SK-N-SH treated with all-trans-retinoic acid at 6 μM for 48 hours (cell line): ENCODE measurements at regions not wholly inside any gene's neighbourhood (a gene's known extent, or its start where the extent isn't known, plus 50 kb on each side); places are given as distances from the start of the nearest gene placed in this dataset.

Source experiments
- ATAC-seq: fragments of 200-7000 bp; cut with Tn5 transposase; 3 replicates; pipeline ENCODE4 v1.9.1; 2020; ENCODE audit warnings: mild to moderate bottlenecking, moderate library complexity
- ARNTL ChIP-seq: fragments of 450-650 bp; formaldehyde crosslinking; IDR thresholded peaks from 2 replicates; pipeline ENCODE4 v1.5.0; 2020; ENCODE audit warnings: low read depth, mild to moderate bottlenecking, moderate library complexity, borderline replicate concordance
- BACH2 ChIP-seq: fragments of 250-450 bp; sonication (Bioruptor Pico); IDR thresholded peaks from 2 replicates; pipeline ENCODE4 v1.9.0; 2021; ENCODE audit warnings: mild to moderate bottlenecking, borderline replicate concordance
- CREB5 ChIP-seq: fragments of 250-450 bp; sonication (Bioruptor Pico); IDR thresholded peaks from 2 replicates; pipeline ENCODE4 v1.5.1; 2020; ENCODE audit warnings: low read depth, mild to moderate bottlenecking, moderate library complexity
- CSDC2 ChIP-seq: fragments of 250-450 bp; sonication (Bioruptor Pico); IDR thresholded peaks from 2 replicates; pipeline ENCODE4 v1.5.0; 2020; ENCODE audit warnings: mild to moderate bottlenecking, moderate library complexity
- ESRRG ChIP-seq: fragments of 250-450 bp; sonication (Bioruptor Pico); IDR thresholded peaks from 2 replicates; pipeline ENCODE4 v1.6.1; 2021; ENCODE audit warnings: mild to moderate bottlenecking
- GLIS3 ChIP-seq: fragments of 250-450 bp; sonication (Bioruptor Pico); IDR thresholded peaks from 2 replicates; pipeline ENCODE4 v1.5.0; 2020; ENCODE audit warnings: mild to moderate bottlenecking, moderate library complexity
- ISL1 ChIP-seq: fragments of 250-450 bp; sonication (Bioruptor Pico); IDR thresholded peaks from 2 replicates; pipeline ENCODE4 v2.1.2; 2022; ENCODE audit warnings: mild to moderate bottlenecking, moderate library complexity
- OSR1 ChIP-seq: fragments of 250-450 bp; sonication (Bioruptor Pico); IDR thresholded peaks from 2 replicates; pipeline ENCODE4 v1.8.0; 2022; ENCODE audit warnings: moderate library complexity, mild to moderate bottlenecking, inconsistent platforms
- PATZ1 ChIP-seq: fragments of 250-450 bp; sonication (Bioruptor Pico); IDR thresholded peaks from 2 replicates; pipeline ENCODE4 v1.8.0; 2020; ENCODE audit warnings: mild to moderate bottlenecking, moderate library complexity, borderline replicate concordance
- PPARA ChIP-seq: fragments of 250-450 bp; sonication (Bioruptor Pico); IDR thresholded peaks from 2 replicates; pipeline ENCODE4 v1.5.0; 2020; ENCODE audit warnings: mild to moderate bottlenecking, borderline replicate concordance
- RARB ChIP-seq: fragments of 250-450 bp; sonication (Bioruptor Pico); IDR thresholded peaks from 2 replicates; pipeline ENCODE4 v1.8.0; 2021; ENCODE audit warnings: mild to moderate bottlenecking, moderate library complexity
- SNAI2 ChIP-seq: fragments of 250-450 bp; sonication (Bioruptor Pico); IDR thresholded peaks from 2 replicates; pipeline ENCODE4 v1.5.0; 2020; ENCODE audit warnings: mild to moderate bottlenecking, moderate library complexity
- TCF4 ChIP-seq: fragments of 250-450 bp; sonication (Bioruptor Pico); IDR thresholded peaks from 2 replicates; pipeline ENCODE4 v1.8.0; 2021; ENCODE audit warnings: mild to moderate bottlenecking, moderate library complexity, borderline replicate concordance
- TOX ChIP-seq: fragments of 250-450 bp; sonication (Bioruptor Pico); IDR thresholded peaks from 2 replicates; pipeline ENCODE4 v1.8.0; 2021; ENCODE audit warnings: mild to moderate bottlenecking, moderate library complexity, borderline replicate concordance
- ZC3H10 ChIP-seq: fragments of 250-450 bp; sonication (Bioruptor Pico); IDR thresholded peaks from 2 replicates; pipeline ENCODE4 v1.5.1; 2021; ENCODE audit warnings: mild to moderate bottlenecking, moderate library complexity
- ZFP3 ChIP-seq: fragments of 250-450 bp; sonication (Bioruptor Pico); IDR thresholded peaks from 2 replicates; pipeline ENCODE4 v1.5.0; 2020; ENCODE audit warnings: mild to moderate bottlenecking, moderate library complexity
- ZFP30 ChIP-seq: fragments of 450-650 bp; formaldehyde crosslinking; IDR thresholded peaks from 2 replicates; pipeline ENCODE4 v1.5.0; 2022; ENCODE audit warnings: mild to moderate bottlenecking, moderate library complexity
- ZNF565 ChIP-seq: fragments of 450-650 bp; formaldehyde crosslinking; conservative IDR thresholded peaks from 2 replicates; pipeline ENCODE4 v1.5.0; 2020; ENCODE audit warnings: low read depth, mild to moderate bottlenecking, moderate library complexity
- ZNF70 ChIP-seq: fragments of 450-650 bp; formaldehyde crosslinking; IDR thresholded peaks from 2 replicates; pipeline ENCODE4 v1.5.0; 2020; ENCODE audit warnings: mild to moderate bottlenecking, moderate library complexity
- ZNF8 ChIP-seq: fragments of 450-650 bp; formaldehyde crosslinking; IDR thresholded peaks from 2 replicates; pipeline ENCODE4 v1.5.0; 2020; ENCODE audit warnings: mild to moderate bottlenecking, moderate library complexity
- TF ChIP-seq, protein P1 (sequence below): fragments of 250-450 bp; sonication (Bioruptor Pico); IDR thresholded peaks from 2 replicates; pipeline ENCODE4 v1.5.0; 2020; ENCODE audit warnings: mild to moderate bottlenecking, moderate library complexity
- TF ChIP-seq, protein P2 (sequence below): fragments of 250-450 bp; sonication (Bioruptor Pico); IDR thresholded peaks from 2 replicates; pipeline ENCODE4 v1.5.1; 2021; ENCODE audit warnings: mild to moderate bottlenecking, moderate library complexity
- TF ChIP-seq, protein P3 (sequence below): fragments of 250-450 bp; sonication (Bioruptor Pico); IDR thresholded peaks from 2 replicates; pipeline ENCODE4 v1.8.0; 2021; ENCODE audit warnings: low read depth, mild to moderate bottlenecking, moderate library complexity, borderline replicate concordance

GRCh38 chr10:2927958-2928840, 139.1 kb upstream of the PFKP start:
- TF ChIP-seq RARB (CRISPR knock-in tag) (no peak), SNAI2 (CRISPR knock-in tag) (peak; percentile 47; the same call in 1 of the 2 replicates)
- ATAC-seq, result peak; percentile 92

DNA sequence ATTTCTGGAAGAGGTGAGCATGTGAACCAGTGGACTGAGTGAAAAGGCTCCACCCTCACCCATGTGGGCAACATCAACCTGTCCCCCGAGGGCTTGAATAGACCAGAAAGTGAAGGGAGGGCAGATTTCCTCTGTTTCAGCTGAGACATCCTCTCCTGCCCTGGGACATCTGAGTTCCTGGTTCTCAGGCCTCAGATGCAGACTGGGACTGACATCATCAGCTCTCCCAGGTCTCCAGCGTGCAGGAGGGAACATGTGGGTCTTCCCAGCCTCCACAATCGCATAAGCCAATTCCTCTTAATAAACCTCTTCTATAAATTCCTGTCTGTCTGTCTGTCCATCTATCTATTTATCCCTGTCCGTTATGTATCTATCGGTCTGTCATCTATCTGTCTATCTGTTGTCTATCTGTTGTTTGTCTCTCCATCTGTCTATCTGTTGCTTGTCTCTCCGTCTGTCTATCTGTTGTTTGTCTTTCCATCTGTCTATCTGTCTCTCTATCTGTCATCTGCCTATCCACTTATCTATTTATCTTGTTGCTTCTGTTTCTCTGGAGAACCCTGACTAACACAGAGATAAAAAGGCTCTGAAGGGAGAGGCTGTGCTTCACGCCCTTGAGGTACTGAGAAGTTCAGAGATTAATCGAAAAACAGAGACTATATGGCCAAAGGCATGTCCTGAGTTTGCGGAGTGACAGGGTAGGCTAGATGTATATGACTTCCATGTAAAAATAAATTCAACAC, 140.3 kb upstream of the PFKP start:
- no peak for ATAC-seq
- no peak for TF ChIP-seq ZFP30 (CRISPR knock-in tag)
- no peak for TF ChIP-seq ISL1 (CRISPR knock-in tag)
- TF ChIP-seq, protein P1, sequence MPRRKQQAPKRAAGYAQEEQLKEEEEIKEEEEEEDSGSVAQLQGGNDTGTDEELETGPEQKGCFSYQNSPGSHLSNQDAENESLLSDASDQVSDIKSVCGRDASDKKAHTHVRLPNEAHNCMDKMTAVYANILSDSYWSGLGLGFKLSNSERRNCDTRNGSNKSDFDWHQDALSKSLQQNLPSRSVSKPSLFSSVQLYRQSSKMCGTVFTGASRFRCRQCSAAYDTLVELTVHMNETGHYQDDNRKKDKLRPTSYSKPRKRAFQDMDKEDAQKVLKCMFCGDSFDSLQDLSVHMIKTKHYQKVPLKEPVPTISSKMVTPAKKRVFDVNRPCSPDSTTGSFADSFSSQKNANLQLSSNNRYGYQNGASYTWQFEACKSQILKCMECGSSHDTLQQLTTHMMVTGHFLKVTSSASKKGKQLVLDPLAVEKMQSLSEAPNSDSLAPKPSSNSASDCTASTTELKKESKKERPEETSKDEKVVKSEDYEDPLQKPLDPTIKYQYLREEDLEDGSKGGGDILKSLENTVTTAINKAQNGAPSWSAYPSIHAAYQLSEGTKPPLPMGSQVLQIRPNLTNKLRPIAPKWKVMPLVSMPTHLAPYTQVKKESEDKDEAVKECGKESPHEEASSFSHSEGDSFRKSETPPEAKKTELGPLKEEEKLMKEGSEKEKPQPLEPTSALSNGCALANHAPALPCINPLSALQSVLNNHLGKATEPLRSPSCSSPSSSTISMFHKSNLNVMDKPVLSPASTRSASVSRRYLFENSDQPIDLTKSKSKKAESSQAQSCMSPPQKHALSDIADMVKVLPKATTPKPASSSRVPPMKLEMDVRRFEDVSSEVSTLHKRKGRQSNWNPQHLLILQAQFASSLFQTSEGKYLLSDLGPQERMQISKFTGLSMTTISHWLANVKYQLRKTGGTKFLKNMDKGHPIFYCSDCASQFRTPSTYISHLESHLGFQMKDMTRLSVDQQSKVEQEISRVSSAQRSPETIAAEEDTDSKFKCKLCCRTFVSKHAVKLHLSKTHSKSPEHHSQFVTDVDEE (CRISPR knock-in tag), result no peak
- no peak for TF ChIP-seq RARB (CRISPR knock-in tag)
- TF ChIP-seq CSDC2 (CRISPR knock-in tag), result no peak
- no peak for TF ChIP-seq PPARA (CRISPR knock-in tag)
- TF ChIP-seq ZNF565 (CRISPR knock-in tag), result no peak
- no peak for TF ChIP-seq TCF4 (CRISPR knock-in tag)
- TF ChIP-seq ZNF70 (CRISPR knock-in tag), result no peak
- TF ChIP-seq ARNTL (CRISPR knock-in tag), result no peak
- TF ChIP-seq TOX (CRISPR knock-in tag), result no peak
- no peak for TF ChIP-seq ZFP3
- no peak for TF ChIP-seq CREB5 (CRISPR knock-in tag)
- TF ChIP-seq ZC3H10 (CRISPR knock-in tag), result no peak
- no peak for TF ChIP-seq ESRRG (CRISPR knock-in tag)
- TF ChIP-seq PATZ1 (CRISPR knock-in tag), result no peak
- no peak for TF ChIP-seq SNAI2 (CRISPR knock-in tag)
- TF ChIP-seq BACH2, result no peak
- no peak for TF ChIP-seq GLIS3 (CRISPR knock-in tag)
- TF ChIP-seq, all 23 proteins: peak for 0

- peak; percentile 34; the same call in 2 of the 3 replicates for ATAC-seq
- TF ChIP-seq PATZ1 (CRISPR knock-in tag) (no peak), ZFP30 (CRISPR knock-in tag) (no peak), ZNF8 (no peak), ZFP3 (no peak), OSR1 (CRISPR knock-in tag) (no peak), CREB5 (CRISPR knock-in tag) (no peak), ARNTL (CRISPR knock-in tag) (no peak), SNAI2 (CRISPR knock-in tag) (no peak)
- TF ChIP-seq, protein P2, sequence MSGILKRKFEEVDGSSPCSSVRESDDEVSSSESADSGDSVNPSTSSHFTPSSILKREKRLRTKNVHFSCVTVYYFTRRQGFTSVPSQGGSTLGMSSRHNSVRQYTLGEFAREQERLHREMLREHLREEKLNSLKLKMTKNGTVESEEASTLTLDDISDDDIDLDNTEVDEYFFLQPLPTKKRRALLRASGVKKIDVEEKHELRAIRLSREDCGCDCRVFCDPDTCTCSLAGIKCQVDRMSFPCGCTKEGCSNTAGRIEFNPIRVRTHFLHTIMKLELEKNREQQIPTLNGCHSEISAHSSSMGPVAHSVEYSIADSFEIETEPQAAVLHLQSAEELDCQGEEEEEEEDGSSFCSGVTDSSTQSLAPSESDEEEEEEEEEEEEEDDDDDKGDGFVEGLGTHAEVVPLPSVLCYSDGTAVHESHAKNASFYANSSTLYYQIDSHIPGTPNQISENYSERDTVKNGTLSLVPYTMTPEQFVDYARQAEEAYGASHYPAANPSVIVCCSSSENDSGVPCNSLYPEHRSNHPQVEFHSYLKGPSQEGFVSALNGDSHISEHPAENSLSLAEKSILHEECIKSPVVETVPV (CRISPR knock-in tag), result no peak
- TF ChIP-seq, protein P3, sequence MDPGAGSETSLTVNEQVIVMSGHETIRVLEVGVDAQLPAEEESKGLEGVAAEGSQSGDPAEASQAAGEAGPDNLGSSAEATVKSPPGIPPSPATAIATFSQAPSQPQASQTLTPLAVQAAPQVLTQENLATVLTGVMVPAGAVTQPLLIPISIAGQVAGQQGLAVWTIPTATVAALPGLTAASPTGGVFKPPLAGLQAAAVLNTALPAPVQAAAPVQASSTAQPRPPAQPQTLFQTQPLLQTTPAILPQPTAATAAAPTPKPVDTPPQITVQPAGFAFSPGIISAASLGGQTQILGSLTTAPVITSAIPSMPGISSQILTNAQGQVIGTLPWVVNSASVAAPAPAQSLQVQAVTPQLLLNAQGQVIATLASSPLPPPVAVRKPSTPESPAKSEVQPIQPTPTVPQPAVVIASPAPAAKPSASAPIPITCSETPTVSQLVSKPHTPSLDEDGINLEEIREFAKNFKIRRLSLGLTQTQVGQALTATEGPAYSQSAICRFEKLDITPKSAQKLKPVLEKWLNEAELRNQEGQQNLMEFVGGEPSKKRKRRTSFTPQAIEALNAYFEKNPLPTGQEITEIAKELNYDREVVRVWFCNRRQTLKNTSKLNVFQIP, result no peak
Measured at GRCh38 chr10:2925631-2926030, 141.7 kb upstream of the PFKP start.
